ENCODE measurements at regions not wholly inside any gene's neighbourhood (a gene's known extent, or its start where the extent isn't known, plus 50 kb on each side); places are given as distances from the start of the nearest gene placed in this dataset.
"Not testable (repeated sequence)": the region's sequence is repeated elsewhere in the genome, so short reads cannot be mapped to it uniquely, and the experiment has no call there.

- TF ChIP-seq CTCF (conservative IDR thresholded peaks at IDR 0.05; ENCODE audit: low read depth, low read length): no peak
- peak; percentile 64 for DNase-seq (ENCODE audit: low read depth)
- H3K4me3 ChIP-seq (ENCODE audit: low read depth, low read length): peak overlapping the region; percentile 45
These were observed 161.6 kb upstream of the EXOC2 start for GRCh38 chr6:854406-855118.

GRCh38 chr6:852216-852615, 159.3 kb upstream of the EXOC2 start:
- not testable (repeated sequence) for DNase-seq (ENCODE audit: low read depth); H3K4me3 ChIP-seq (ENCODE audit: low read depth, low read length)

DNA sequence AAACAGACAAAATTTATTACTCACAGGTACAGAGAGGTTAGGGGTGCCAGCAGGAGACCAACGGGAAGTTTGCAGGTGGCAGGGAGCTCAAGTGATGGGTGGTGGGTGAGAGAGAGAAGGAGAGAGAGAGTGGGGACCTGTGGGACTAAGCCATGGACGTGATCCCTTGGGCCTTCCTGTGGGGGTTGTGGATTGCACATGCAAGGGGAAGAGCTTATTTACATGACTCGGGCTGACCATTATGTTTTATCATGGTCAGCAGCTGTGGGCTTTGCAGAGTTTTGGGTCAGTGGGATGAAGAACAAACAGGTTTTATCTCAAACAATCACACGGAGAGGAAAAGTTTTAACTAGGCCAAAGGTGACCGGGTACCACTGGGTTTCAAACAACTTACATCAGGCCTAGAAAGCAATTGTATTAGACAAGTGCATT, 156.2 kb upstream of the EXOC2 start:
- DNase-seq (ENCODE audit: low read depth): no peak
- no peak for TF ChIP-seq CTCF (conservative IDR thresholded peaks at IDR 0.05; ENCODE audit: low read depth, low read length)
- no peak overlapping the region for H3K4me3 ChIP-seq (ENCODE audit: low read depth, low read length)

DNA sequence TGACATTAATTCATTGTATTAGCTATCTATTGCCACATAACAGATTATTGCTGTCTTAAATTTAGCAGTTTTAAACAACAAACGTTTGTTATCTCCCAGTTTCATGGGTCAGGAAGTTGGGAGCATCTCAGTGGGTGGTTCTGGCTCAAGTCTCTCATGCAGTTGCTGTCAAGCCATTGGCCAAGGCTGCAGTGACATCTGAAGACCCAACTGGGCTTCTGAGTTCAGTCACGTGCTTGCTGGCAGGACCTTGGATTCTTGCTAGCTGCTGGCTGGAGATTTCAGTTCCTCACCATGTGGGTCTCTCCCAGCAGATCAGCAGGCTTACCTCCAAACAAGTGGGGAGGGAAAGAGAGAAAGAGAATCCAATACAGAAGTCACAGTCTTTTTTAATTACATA, 152.6 kb upstream of the EXOC2 start:
- TF ChIP-seq CTCF (conservative IDR thresholded peaks at IDR 0.05; ENCODE audit: low read depth, low read length): no peak
- H3K4me3 ChIP-seq (ENCODE audit: low read depth, low read length): no peak overlapping the region
- peak; percentile 12 for DNase-seq (ENCODE audit: low read depth)

DNA sequence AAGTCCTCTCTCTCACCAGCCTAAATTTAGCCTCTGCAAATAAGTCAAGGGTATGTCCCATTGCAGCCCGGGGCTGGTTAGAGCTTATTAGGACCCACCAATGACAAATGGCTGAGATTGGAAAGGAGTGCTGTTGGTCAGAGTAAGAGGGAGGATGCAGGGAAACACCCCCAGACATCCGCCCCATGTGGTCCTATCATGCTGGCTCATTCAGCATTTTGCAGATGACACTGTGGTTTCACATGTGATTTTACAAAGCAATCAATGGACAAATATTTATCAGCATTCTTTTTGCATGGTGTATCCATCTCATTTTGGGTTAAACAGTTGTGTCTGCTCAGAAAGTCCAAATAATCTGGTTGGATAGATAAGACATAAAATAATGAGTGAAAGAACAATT, 152.2 kb upstream of the EXOC2 start:
- no peak for DNase-seq (ENCODE audit: low read depth)
- TF ChIP-seq CTCF (conservative IDR thresholded peaks at IDR 0.05; ENCODE audit: low read depth, low read length): no peak
- no peak overlapping the region for H3K4me3 ChIP-seq (ENCODE audit: low read depth, low read length)

DNA sequence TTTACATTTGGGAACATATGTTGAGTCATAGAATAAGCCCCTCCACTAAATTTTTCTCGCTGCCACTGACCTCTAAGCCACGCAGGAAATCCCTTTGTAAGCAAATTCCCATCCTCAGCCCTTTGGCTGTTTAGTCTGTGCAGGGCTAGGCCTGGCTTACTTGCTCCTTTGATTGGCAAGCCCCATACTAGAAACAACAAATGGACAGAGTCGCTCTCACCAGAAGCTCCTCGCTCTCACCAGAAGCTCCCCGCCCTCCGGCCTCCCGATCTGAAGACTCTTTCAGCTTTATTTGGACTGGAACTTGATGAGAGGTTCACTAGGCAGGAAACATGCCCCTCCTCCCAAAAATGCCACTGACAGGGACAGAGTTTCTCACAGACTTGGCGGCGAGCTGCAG, 149.2 kb upstream of the EXOC2 start:
- DNase-seq (ENCODE audit: low read depth): peak; percentile 44
- H3K4me3 ChIP-seq (ENCODE audit: low read depth, low read length): no peak overlapping the region
- TF ChIP-seq CTCF (conservative IDR thresholded peaks at IDR 0.05; ENCODE audit: low read depth, low read length): no peak

DNA sequence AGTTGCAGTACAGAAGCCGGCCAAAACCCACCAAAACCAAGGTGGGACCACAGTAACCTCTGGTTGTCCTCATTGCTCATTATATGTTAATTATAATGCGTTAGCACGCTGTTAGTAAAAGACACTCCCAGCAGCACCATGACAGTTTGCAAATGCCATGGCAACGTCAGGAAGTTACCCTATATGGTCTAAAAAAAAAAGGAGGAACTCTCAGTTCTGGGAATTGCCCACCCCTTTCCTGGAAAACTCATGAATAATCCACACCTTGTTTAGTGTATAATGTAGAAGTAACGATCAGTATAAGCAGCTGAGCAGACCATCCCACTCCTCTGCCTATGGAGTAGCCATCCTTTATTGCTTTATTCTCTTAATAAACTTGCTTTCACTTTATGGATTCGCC, 148.6 kb upstream of the EXOC2 start:
- no peak for TF ChIP-seq CTCF (conservative IDR thresholded peaks at IDR 0.05; ENCODE audit: low read depth, low read length)

More for the DNA sequence above, 148.6 kb upstream of the EXOC2 start:
- no peak for DNase-seq (ENCODE audit: low read depth)
- H3K4me3 ChIP-seq (ENCODE audit: low read depth, low read length): no peak overlapping the region
